Smooth muscle cell (in vitro differentiated cells): ENCODE measurements at regions not wholly inside any gene's neighbourhood (a gene's known extent, or its start where the extent isn't known, plus 50 kb on each side); places are given as distances from the start of the nearest gene placed in this dataset.

Source experiments
- DNase-seq: peaks from one replicate; lab custom pipeline; 2025; ENCODE audit not compliant: unreplicated experiment; lab: John Stamatoyannopoulos, UW
- H2AFZ ChIP-seq: fragments of 200-600 bp; sonication (generic); 2 replicates; pipeline ENCODE4 v1.6.0; 2016; ENCODE audit warnings: antibody characterized with exemption, low read depth, mild to moderate bottlenecking
- H3F3A ChIP-seq: fragments of 200-600 bp; sonication (generic); 2 replicates; pipeline ENCODE4 v1.6.0; 2017; ENCODE audit warnings: antibody characterized with exemption, low read depth
- H3K27ac ChIP-seq: fragments of 200-600 bp; sonication (generic); 2 replicates; pipeline ENCODE4 v1.5.1; 2016; ENCODE audit warnings: low read depth, mild to moderate bottlenecking
- H3K27me3 ChIP-seq: fragments of 200-600 bp; sonication (generic); 2 replicates; pipeline ENCODE4 v1.6.1; 2016; ENCODE audit warnings: low read depth, mild to moderate bottlenecking
- H3K36me3 ChIP-seq: fragments of 200-600 bp; sonication (generic); 2 replicates; pipeline ENCODE4 v1.5.1; 2016; ENCODE audit warnings: low read depth
- H3K4me1 ChIP-seq: fragments of 200-600 bp; sonication (generic); 2 replicates; pipeline ENCODE4 v1.5.1; 2016; ENCODE audit warnings: low read depth
- H3K4me2 ChIP-seq: fragments of 200-600 bp; sonication (generic); 2 replicates; pipeline ENCODE4 v1.6.0; 2016; ENCODE audit warnings: mild to moderate bottlenecking
- H3K4me3 ChIP-seq: fragments of 200-600 bp; sonication (generic); 2 replicates; pipeline ENCODE4 v1.5.1; 2016; ENCODE audit warnings: mild to moderate bottlenecking
- H3K79me2 ChIP-seq: fragments of 200-600 bp; sonication (generic); 2 replicates; pipeline ENCODE4 v1.6.0; 2016; ENCODE audit warnings: low read depth, mild to moderate bottlenecking
- H3K9ac ChIP-seq: fragments of 200-600 bp; sonication (generic); 2 replicates; pipeline ENCODE4 v1.6.0; 2016; ENCODE audit warnings: low read depth
- H3K9me3 ChIP-seq: fragments of 200-600 bp; sonication (generic); replicated peaks from 2 replicates; pipeline ENCODE4 v1.5.1; 2016; ENCODE audit warnings: low read depth
- H4K20me1 ChIP-seq: fragments of 200-600 bp; sonication (generic); 2 replicates; pipeline ENCODE4 v1.6.0; 2016; ENCODE audit warnings: low read depth
- whole genome bisulfite sequencing: methylation state at CpG from one replicate; pipeline ENCODE4 v1.1.7; 2016; ENCODE audit warnings: low lambda C conversion rate; 5-methylcytosine and 5-hydroxymethylcytosine counted together
- TF ChIP-seq, protein P1 (sequence below): fragments of 200-600 bp; sonication (generic); IDR thresholded peaks from 2 replicates; pipeline ENCODE4 v1.5.1; 2017; ENCODE audit warnings: borderline replicate concordance, mild to moderate bottlenecking, antibody characterized with exemption; ENCODE audit not compliant: insufficient read depth, poor library complexity, severe bottlenecking

DNA sequence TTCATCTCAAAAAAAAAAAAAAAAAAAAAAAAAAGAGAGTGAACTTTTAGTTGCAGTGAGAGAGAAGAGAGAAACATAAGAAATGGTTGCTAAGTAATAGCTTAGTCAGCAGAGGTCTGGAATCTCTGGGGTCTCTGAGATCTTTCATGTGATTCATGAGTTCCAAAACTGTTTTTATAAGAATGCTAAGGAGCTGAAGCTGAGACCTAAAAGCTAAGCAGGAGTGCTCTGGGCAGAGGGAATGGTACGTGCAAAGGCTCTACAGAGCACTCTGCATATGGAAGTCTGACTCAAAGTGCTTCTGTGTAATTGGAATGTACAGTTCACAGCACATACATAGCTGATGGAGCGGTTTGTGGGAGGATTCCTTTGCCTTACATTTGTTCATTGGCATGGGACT lies 66.3 kb upstream of the LRIG1 start:
- Histone ChIP-seq H3K9me3 (no peaks in the 10 kb centered on the region), H3K4me2 (no peak overlapping the region), H4K20me1 (no peaks in the 10 kb centered on the region), H3K79me2 (no peaks in the 10 kb centered on the region), H2AFZ (no peak overlapping the region), H3K4me3 (no peak overlapping the region), H3K4me1 (no peaks in the 10 kb centered on the region), H3K9ac (no peak overlapping the region), H3K27ac (peak overlapping the region; percentile 53), H3F3A (no peaks in the 10 kb centered on the region), H3K36me3 (no peaks in the 10 kb centered on the region), H3K27me3 (no peaks in the 10 kb centered on the region)
- TF ChIP-seq, protein P1, sequence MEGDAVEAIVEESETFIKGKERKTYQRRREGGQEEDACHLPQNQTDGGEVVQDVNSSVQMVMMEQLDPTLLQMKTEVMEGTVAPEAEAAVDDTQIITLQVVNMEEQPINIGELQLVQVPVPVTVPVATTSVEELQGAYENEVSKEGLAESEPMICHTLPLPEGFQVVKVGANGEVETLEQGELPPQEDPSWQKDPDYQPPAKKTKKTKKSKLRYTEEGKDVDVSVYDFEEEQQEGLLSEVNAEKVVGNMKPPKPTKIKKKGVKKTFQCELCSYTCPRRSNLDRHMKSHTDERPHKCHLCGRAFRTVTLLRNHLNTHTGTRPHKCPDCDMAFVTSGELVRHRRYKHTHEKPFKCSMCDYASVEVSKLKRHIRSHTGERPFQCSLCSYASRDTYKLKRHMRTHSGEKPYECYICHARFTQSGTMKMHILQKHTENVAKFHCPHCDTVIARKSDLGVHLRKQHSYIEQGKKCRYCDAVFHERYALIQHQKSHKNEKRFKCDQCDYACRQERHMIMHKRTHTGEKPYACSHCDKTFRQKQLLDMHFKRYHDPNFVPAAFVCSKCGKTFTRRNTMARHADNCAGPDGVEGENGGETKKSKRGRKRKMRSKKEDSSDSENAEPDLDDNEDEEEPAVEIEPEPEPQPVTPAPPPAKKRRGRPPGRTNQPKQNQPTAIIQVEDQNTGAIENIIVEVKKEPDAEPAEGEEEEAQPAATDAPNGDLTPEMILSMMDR: no peak
- 38% methylated on average over 2 of the region's 2 CpGs for WGBS
- no peak for DNase-seq

DNA sequence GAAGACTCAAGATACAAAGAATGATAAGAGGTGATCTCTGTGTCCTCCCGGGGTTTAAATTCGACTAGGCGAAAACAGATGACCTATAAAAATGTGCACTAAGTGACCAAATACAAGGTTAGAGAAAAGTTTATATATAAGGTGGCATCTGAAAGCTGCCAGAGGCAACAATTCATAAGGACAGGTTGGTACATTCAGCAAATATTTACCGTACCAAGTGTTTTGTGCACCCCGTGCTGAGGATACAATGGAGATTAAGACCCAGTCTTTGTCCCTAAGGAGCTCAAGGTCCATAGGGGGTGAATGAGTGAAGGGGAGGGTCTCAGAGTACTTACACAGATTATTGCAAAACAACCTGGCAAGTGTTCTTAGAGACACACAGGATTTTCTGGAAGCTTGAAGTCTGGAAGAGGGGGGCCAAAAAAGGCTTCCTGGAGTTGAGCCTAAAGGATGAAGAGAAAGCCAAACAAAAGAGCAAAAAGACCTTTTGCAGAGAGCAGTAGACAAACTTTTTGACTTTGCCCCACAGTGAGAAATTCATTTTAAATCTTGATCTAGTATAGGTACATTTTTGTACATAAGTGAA lies 71.4 kb upstream of the LRIG1 start:
- H3K36me3 ChIP-seq: no peaks in the 10 kb centered on the region
- H3K4me2 ChIP-seq: no peak overlapping the region
- no peaks in the 10 kb centered on the region for H4K20me1 ChIP-seq
- DNase-seq: no peak
- H3K4me3 ChIP-seq: no peak overlapping the region
- no peaks in the 10 kb centered on the region for H3K9me3 ChIP-seq
- H3K27ac ChIP-seq: no peak overlapping the region
- H2AFZ ChIP-seq: no peak overlapping the region
- H3K79me2 ChIP-seq: no peaks in the 10 kb centered on the region
- H3K9ac ChIP-seq: no peak overlapping the region
- H3F3A ChIP-seq: no peaks in the 10 kb centered on the region
- TF ChIP-seq, protein P1: no peak
- peaks cover 12% of the 10 kb centered on the region for H3K4me1 ChIP-seq
- H3K27me3 ChIP-seq: peaks cover 6% of the 10 kb centered on the region
- WGBS: 71% methylated on average over 5 of the region's 5 CpGs

DNA sequence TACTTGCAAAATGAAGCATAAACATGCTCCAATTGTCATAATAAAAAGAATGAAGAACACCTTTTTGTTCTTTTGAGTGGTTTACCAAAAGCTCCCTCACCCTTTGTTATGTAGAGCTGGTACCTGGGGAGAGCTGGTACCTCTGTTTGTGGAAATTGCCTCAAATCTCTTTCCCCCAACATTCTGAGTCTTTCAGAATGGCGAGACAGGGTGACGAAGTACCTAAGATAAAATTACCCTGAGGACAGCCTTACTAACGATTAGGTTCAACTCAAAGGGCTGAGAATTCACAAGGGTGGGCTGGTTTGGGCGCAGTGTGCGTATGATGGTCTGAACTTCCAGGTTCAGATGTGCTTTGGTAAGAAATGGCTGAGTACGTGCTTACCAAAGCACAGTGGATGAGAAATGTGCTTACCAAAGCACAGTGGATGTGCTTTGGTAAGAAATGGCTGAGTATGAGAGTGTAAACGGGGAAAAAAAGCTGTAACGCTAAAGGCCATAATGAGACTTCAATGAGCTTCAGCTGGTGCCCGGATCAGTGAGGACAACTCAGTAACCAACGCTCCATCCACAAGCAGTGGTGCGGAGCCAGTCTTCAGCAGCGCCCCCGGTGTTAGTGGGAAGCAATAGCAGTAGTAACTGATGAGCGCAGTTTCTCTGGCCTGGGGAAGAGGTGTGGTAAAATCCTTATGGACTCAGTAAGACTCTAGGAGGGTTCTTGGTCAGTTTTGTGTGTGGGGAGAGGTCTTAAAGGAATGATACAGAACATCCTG lies 72.3 kb upstream of the LRIG1 start:
- 30% methylated on average over 14 of the region's 14 CpGs for WGBS
- TF ChIP-seq, protein P1: peak; percentile 39
- H2AFZ ChIP-seq: no peak overlapping the region

More for the DNA sequence above, 72.3 kb upstream of the LRIG1 start:
- no peaks in the 10 kb centered on the region for H3K36me3 ChIP-seq
- no peaks in the 10 kb centered on the region for H3F3A ChIP-seq
- H3K4me2 ChIP-seq: no peak overlapping the region
- no peaks in the 10 kb centered on the region for H3K79me2 ChIP-seq
- H3K27ac ChIP-seq: no peak overlapping the region
- H3K4me3 ChIP-seq: no peak overlapping the region
- H3K9me3 ChIP-seq: no peaks in the 10 kb centered on the region
- H3K4me1 ChIP-seq: peaks cover 12% of the 10 kb centered on the region
- H3K9ac ChIP-seq: no peak overlapping the region
- no peaks in the 10 kb centered on the region for H4K20me1 ChIP-seq
- H3K27me3 ChIP-seq: peaks cover 6% of the 10 kb centered on the region
- no peak for DNase-seq
